ENCODE measurements at regions not wholly inside any gene's neighbourhood (a gene's known extent, or its start where the extent isn't known, plus 50 kb on each side); places are given as distances from the start of the nearest gene placed in this dataset.
"Not testable (repeated sequence)": the region's sequence is repeated elsewhere in the genome, so short reads cannot be mapped to it uniquely, and the experiment has no call there.

DNA sequence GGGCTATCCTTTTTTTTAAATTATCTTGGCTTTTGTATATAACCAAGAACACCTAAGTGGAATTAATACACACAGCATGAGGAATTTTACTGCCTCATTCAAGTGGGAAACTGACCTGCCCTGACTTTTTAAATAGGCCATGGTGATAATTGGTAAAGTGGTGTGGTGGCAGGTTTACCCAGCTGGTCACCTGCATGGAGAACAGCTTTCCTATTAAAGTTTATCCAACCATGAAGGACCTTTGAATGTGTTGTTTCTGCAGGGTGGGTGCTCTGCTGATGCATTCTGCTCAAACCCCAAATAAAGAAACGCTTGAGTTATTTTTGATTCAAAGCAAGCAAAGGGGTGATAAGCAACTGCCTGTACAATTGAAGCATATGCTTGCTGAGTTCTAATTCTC lies 261.0 kb upstream of the GRIN3A start:
- H3K4me1 Mint-ChIP-seq = no peaks in the 10 kb centered on the region
- ATAC-seq (ENCODE audit: low read depth) (no peak), DNase-seq (no peak)
- POLR2A ChIA-PET = no interaction called here
- H3K27ac Mint-ChIP-seq = no peak overlapping the region
- no peak overlapping the region for H3K4me3 Mint-ChIP-seq
- H3K9me3 Mint-ChIP-seq = no peaks in the 10 kb centered on the region
- no peaks in the 10 kb centered on the region for H3K27me3 Mint-ChIP-seq
- H3K36me3 Mint-ChIP-seq = no peaks in the 10 kb centered on the region

DNA sequence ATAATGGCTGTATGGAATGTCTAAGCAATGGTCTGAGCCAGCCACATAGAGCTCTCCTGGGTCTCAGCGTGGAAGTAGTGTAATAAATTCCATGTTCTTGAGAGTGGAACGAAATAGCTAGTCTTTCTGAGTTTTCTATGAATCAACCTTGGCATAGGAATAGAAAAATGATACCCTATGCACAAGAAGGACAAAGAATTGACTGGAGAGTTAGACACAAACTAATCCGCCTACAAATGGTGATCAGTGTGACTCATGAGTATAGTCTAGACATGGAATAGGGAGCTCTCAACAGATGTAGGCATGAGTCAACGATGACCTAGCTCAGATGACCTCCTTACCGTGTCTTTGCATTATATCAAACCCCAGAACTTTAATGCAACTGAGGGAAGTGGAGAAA lies 256.8 kb upstream of the GRIN3A start:
- H3K4me3 Mint-ChIP-seq = no peak overlapping the region
- no peak overlapping the region for H3K27ac Mint-ChIP-seq
- H3K27me3 Mint-ChIP-seq = no peaks in the 10 kb centered on the region
- H3K9me3 Mint-ChIP-seq = no peaks in the 10 kb centered on the region
- H3K36me3 Mint-ChIP-seq = no peaks in the 10 kb centered on the region
- no peak for ATAC-seq (ENCODE audit: low read depth)
- H3K4me1 Mint-ChIP-seq = no peaks in the 10 kb centered on the region
- POLR2A ChIA-PET = no interaction called here
- DNase-seq = no peak

DNA sequence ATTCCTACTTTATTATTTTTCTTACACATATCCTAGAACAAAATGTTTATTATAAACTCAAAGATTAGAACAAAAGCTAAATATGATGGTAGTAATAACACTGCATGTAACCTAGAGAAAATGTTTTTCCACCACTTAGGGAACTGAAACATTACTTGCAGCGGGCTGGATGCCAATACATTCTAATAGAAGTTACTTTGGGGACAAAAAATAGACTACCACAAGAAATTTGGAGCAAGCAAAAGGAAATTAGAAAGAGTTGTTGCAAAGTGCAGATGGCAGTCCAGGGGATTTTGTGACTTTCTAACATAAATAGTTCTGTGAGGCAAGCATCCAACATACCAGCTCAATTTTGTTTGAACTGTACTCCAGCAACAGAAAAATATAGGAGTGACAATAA lies 255.3 kb upstream of the GRIN3A start:
- Mint-ChIP-seq H3K4me1 (no peaks in the 10 kb centered on the region), H3K4me3 (no peak overlapping the region), H3K36me3 (no peaks in the 10 kb centered on the region), H3K9me3 (no peaks in the 10 kb centered on the region), H3K27ac (no peak overlapping the region), H3K27me3 (no peaks in the 10 kb centered on the region)
- DNase-seq = no peak
- POLR2A ChIA-PET = no interaction called here
- no peak for ATAC-seq (ENCODE audit: low read depth)

DNA sequence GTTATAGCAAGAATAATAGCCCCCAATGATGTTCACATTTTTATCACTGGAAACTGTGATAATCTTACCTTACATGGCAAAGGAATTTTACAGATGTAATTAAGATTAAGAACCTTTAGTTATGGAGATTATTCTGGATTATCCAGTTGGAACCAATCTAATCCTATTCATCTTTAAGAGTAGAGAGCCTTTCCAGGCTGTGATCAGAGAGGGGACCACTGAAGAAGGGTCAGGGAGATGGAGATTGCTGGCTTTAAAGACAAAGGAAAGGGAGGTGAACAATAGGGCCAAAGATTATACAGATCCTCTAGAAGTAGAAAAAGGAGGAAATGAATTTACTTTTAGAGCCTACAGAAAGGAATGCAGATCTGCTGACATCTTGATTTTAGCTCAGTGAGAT lies 253.5 kb upstream of the GRIN3A start:
- no peak for ATAC-seq (ENCODE audit: low read depth)
- Mint-ChIP-seq H3K9me3 (no peaks in the 10 kb centered on the region), H3K36me3 (no peaks in the 10 kb centered on the region), H3K4me1 (no peaks in the 10 kb centered on the region), H3K27me3 (no peaks in the 10 kb centered on the region), H3K4me3 (no peak overlapping the region), H3K27ac (no peak overlapping the region)
- POLR2A ChIA-PET = no interaction called here
- DNase-seq = no peak

DNA sequence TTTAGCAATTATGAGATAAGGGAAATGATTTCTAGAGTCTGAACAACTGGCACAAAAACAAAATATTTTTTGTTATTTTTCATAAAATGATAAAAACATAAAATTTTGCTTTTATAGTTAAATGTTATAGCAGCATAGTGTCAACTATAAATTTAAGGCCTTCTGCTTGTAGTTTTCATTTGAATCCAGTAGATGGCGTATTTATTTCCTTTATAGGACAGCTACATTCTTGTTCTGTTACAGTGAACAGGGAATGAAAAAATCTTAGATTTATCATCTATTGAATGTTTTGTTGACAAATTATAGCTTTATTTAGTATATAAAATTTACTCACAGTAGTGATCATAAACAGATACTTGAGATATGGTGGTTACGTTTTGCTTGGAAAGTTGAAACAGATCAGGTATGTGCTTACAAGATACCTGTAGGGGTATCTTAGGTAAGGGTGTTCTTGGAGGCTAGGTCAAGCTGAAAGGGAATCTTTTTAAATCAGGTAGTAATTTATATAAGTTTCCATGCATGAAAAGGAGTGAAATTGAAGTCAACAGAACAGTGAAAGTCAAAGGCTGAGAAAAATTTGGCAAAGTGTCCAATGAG lies 239.3 kb upstream of the GRIN3A start:
- Mint-ChIP-seq H3K27ac (no peak overlapping the region), H3K9me3 (no peaks in the 10 kb centered on the region), H3K4me1 (no peaks in the 10 kb centered on the region), H3K36me3 (no peaks in the 10 kb centered on the region), H3K4me3 (no peak overlapping the region), H3K27me3 (no peaks in the 10 kb centered on the region)
- no peak for DNase-seq
- ATAC-seq (ENCODE audit: low read depth) = no peak
- POLR2A ChIA-PET = no interaction called here

DNA sequence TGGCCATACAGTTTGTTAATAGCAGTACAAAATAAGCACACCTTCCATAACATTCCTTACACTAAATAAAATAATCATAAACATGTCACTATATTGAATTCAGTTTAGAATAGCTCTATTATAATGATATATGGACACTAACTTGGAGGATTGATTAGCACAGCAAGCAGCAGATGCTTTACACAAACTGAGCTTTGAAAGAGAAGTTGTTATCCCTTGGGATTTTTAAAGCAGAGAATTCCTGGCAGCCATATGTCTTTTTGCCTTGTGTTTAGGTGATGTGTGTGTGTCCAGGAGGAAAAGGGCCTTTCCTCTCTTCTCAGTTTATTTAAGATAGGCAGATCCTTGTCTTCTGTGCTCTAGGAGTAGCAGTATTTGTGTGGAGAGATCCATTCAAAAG lies 232.2 kb upstream of the GRIN3A start:
- DNase-seq (no peak), ATAC-seq (ENCODE audit: low read depth) (no peak)
- no peak overlapping the region for H3K27ac Mint-ChIP-seq
- no peaks in the 10 kb centered on the region for H3K4me1 Mint-ChIP-seq
- no peaks in the 10 kb centered on the region for H3K9me3 Mint-ChIP-seq
- no peak overlapping the region for H3K4me3 Mint-ChIP-seq
- no peaks in the 10 kb centered on the region for H3K27me3 Mint-ChIP-seq
- no peaks in the 10 kb centered on the region for H3K36me3 Mint-ChIP-seq
- POLR2A ChIA-PET = no interaction called here

DNA sequence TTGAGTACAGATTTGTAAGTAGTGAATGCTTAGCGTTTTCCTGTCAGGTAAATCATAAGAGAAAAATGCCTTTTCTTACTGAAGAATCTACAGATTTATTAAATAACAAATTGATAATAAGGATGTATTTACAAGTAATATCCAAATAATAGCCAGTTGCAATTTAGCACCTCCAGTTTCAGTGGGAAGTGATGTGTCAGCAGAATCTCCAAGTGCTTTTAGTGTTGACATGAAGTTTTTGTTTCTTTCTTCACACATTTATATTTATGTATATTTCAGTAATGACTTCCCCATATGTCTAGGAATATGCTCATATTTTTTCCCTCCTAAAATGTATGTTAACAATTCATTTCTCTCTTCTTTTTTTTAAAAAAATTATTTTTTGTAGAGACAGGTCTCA lies 229.9 kb upstream of the GRIN3A start:
- H3K4me1 Mint-ChIP-seq = no peaks in the 10 kb centered on the region

DNA sequence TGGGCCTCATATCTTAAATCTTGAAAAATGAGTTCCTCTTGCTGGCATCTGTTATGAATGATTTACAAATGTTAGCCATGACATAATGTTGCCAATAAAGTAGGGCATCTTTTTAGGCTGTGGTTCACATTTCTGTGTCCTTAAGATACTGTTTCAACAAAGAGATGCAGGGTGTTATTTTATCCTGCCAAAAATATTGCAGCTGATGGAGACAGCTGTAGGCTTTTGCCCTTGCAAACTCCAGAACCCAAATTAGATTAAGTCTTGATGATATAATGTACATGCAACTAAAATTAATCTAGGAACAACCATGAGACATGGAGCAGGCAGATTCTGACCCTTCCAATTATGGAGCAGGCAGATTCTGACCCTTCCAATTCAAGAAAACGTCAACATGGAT lies 228.2 kb upstream of the GRIN3A start:
- Mint-ChIP-seq H3K27ac (no peak overlapping the region), H3K27me3 (no peaks in the 10 kb centered on the region), H3K4me3 (no peak overlapping the region), H3K9me3 (no peaks in the 10 kb centered on the region), H3K4me1 (no peaks in the 10 kb centered on the region), H3K36me3 (no peaks in the 10 kb centered on the region)
- no peak for DNase-seq
- POLR2A ChIA-PET = no interaction called here
- no peak for ATAC-seq (ENCODE audit: low read depth)

More for the DNA sequence above, 229.9 kb upstream of the GRIN3A start:
- no peak overlapping the region for H3K4me3 Mint-ChIP-seq
- H3K9me3 Mint-ChIP-seq = no peaks in the 10 kb centered on the region
- no peaks in the 10 kb centered on the region for H3K27me3 Mint-ChIP-seq
- ATAC-seq (ENCODE audit: low read depth) (no peak), DNase-seq (no peak)
- POLR2A ChIA-PET = no interaction called here
- no peaks in the 10 kb centered on the region for H3K36me3 Mint-ChIP-seq
- H3K27ac Mint-ChIP-seq = no peak overlapping the region

DNA sequence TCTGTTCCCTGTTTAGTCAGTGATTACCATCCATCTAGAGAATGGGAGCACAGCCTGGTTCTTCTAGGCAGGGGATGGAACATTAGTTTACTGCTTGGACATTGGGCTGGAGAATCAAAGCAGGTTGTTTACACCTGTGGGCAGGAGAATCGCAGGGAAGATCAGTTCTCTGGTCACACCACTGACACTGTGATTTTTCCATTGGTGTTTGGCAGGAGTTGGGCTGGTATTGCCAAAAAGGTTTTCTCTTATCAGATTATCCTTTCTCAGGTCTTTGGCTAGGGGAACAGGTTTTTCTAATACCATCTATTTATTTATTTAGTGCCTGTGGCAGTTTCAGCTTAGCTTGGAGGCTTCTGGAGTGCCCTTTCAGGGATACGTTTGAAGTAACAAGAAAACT lies 219.3 kb upstream of the GRIN3A start:
- H3K4me1 Mint-ChIP-seq = no peaks in the 10 kb centered on the region
- DNase-seq (no peak), ATAC-seq (ENCODE audit: low read depth) (no peak)
- no peak overlapping the region for H3K27ac Mint-ChIP-seq
- H3K9me3 Mint-ChIP-seq = no peaks in the 10 kb centered on the region
- no peaks in the 10 kb centered on the region for H3K27me3 Mint-ChIP-seq
- H3K4me3 Mint-ChIP-seq = no peak overlapping the region
- POLR2A ChIA-PET = no interaction called here
- no peaks in the 10 kb centered on the region for H3K36me3 Mint-ChIP-seq

DNA sequence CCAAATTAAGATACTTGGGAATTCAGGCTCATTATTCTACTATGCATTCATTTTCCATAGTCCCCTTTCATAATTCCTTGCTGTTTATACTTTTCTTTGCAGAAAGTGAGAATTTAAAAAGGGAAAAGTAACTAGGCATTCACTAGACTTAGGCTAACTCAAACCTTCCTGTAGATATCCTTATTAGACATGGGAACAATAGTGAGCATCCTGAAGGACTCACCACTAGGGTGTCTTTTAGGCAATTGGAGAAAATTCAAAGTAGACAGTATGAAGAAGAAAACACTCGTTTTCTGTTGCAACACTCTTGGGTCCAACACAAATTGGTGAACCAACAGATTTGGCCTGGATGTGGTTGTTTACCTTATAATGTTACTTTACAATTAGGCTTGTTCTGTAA lies 213.2 kb upstream of the GRIN3A start:
- Mint-ChIP-seq H3K9me3 (no peaks in the 10 kb centered on the region), H3K27me3 (no peaks in the 10 kb centered on the region), H3K27ac (no peak overlapping the region), H3K4me3 (no peak overlapping the region), H3K4me1 (no peaks in the 10 kb centered on the region), H3K36me3 (no peaks in the 10 kb centered on the region)
- POLR2A ChIA-PET = no interaction called here
- DNase-seq (no peak), ATAC-seq (ENCODE audit: low read depth) (no peak)

DNA sequence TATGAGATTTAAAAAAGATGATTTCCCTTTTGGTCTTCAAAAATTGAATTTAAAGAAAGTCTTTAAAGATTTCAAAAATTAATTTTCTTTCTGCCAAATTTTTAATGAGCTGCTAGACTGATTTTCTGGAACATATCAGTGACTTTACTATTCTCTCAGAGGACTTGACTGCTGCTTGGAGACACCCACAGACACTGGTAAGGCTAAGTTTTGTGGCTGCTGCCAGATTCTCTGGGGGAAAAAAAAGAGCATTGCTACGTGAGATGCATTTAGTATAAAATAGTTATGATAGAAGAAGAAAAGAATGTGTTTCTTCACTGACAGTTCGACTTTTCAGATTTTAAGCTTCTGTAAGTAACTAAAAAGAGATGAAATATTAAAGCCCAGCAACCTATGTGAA lies 193.3 kb upstream of the GRIN3A start:
- POLR2A ChIA-PET = no interaction called here
- no peak overlapping the region for H3K27ac Mint-ChIP-seq
- no peaks in the 10 kb centered on the region for H3K4me1 Mint-ChIP-seq
- no peaks in the 10 kb centered on the region for H3K36me3 Mint-ChIP-seq
- peaks cover 1% of the 10 kb centered on the region for H3K9me3 Mint-ChIP-seq
- ATAC-seq (ENCODE audit: low read depth) (no peak), DNase-seq (no peak)
- H3K27me3 Mint-ChIP-seq = no peaks in the 10 kb centered on the region
- H3K4me3 Mint-ChIP-seq = no peak overlapping the region

DNA sequence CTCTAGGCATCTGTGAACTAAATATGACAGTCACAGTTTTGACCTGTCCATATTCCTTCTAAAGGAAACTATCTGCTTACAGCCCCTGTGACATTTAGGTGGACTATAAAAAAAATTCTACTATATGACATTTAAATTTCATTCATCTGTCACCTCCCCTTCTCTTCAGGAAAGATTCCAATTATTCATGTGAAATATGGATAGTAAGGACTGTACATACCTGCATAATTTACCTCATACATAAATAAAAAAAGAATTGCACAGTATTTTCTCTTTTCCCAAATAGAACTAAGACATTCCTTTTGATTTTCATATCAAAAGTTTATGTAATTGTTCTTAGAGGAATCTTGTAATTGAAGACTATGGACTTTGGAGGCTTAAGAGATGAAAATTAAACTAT lies 192.3 kb upstream of the GRIN3A start:
- no peak for DNase-seq
- Mint-ChIP-seq H3K4me1 (no peaks in the 10 kb centered on the region), H3K27ac (no peak overlapping the region), H3K4me3 (no peak overlapping the region), H3K9me3 (peaks cover 1% of the 10 kb centered on the region), H3K36me3 (no peaks in the 10 kb centered on the region), H3K27me3 (no peaks in the 10 kb centered on the region)
- no peak for ATAC-seq (ENCODE audit: low read depth)
- POLR2A ChIA-PET = no interaction called here

DNA sequence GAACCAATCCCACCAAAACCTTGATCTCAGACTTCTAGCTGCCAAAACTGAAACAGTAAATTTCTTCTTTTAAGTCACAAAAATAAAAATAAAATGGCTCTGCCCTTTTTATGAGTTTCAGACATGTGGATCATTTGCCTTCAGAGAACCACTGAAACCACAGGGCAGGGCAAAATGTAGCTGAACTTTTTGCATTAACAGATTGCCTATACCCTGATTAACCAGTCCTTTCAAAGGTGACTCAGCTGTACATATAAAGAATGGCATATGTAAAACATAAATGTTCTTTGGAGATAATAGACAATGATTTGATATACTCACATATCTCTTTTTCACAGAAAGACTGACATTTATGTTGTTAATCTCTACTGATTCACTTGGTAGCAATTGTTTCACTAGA lies 187.1 kb upstream of the GRIN3A start:
- POLR2A ChIA-PET = no interaction called here
- no peak overlapping the region for H3K4me3 Mint-ChIP-seq
- H3K27ac Mint-ChIP-seq = no peak overlapping the region
- DNase-seq = no peak
- no peaks in the 10 kb centered on the region for H3K4me1 Mint-ChIP-seq
- no peaks in the 10 kb centered on the region for H3K27me3 Mint-ChIP-seq
- no peak for ATAC-seq (ENCODE audit: low read depth)
- H3K36me3 Mint-ChIP-seq = no peaks in the 10 kb centered on the region
- no peaks in the 10 kb centered on the region for H3K9me3 Mint-ChIP-seq

DNA sequence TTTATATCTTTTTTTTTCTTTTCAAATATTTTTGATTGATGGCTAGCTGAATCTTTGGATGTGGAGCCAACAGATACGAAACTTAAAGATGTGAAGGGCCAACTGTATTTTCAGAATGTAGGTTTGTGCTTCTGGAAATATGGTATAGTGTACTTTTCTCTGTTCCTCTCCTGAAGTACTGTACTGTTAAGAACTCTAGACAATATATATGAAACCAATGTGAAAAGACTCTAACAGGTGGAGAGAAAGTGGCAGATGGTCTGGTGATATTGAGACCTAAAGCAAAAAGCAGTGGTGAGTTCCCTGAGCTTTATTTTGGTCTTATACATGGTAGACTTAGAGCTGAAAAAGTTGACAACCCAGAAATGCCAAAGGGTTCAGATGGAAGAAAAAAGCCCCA lies 185.0 kb upstream of the GRIN3A start:
- DNase-seq (no peak), ATAC-seq (ENCODE audit: low read depth) (no peak)
- no peaks in the 10 kb centered on the region for H3K4me1 Mint-ChIP-seq
- no peak overlapping the region for H3K4me3 Mint-ChIP-seq
- no peak overlapping the region for H3K27ac Mint-ChIP-seq
- H3K27me3 Mint-ChIP-seq = no peaks in the 10 kb centered on the region
- POLR2A ChIA-PET = no interaction called here
- no peaks in the 10 kb centered on the region for H3K36me3 Mint-ChIP-seq
- H3K9me3 Mint-ChIP-seq = no peaks in the 10 kb centered on the region

DNA sequence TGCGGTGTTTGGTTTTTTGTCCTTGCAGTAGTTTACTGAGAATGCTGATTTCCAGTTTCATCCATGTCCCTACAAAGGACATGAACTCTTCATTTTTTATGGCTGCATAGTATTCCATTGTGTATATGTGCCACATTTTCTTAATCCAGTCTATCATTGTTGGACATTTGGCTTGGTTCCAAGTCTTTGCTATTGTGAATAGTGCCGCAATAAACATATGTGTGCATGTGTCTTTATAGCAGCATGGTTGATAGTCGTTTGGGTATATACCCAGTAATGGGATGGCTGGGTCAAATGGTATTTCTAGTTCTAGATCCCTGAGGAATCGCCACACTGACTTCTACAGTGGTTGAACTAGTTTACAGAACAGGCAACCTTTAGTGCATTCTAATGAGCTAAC lies 178.5 kb upstream of the GRIN3A start:
- DNase-seq; H3K27me3 Mint-ChIP-seq; H3K4me3 Mint-ChIP-seq; ATAC-seq (ENCODE audit: low read depth); H3K9me3 Mint-ChIP-seq; H3K27ac Mint-ChIP-seq; H3K4me1 Mint-ChIP-seq; H3K36me3 Mint-ChIP-seq; POLR2A ChIA-PET: not testable (repeated sequence)

Data from activated naive CD8-positive, alpha-beta T cell treated with anti-CD3 and anti-CD28 coated beads, Interleukin-2, amount 10 ng/mL, durations not matched to agents 7 days and 5 days (primary cell).